Activated naive CD8-positive, alpha-beta T cell treated with anti-CD3 and anti-CD28 coated beads, Interleukin-2, amount 10 ng/mL, durations not matched to agents 7 days and 5 days (primary cell): ENCODE measurements at regions not wholly inside any gene's neighbourhood (a gene's known extent, or its start where the extent isn't known, plus 50 kb on each side); places are given as distances from the start of the nearest gene placed in this dataset.
"Not testable (repeated sequence)": the region's sequence is repeated elsewhere in the genome, so short reads cannot be mapped to it uniquely, and the experiment has no call there.

Source experiments
- ATAC-seq: fragments of 150-1000 bp; cut with Tn5 transposase; one replicate; pipeline ENCODE4 v1.10.0; 2021; ENCODE audit warnings: low read depth, moderate library complexity
- POLR2A ChIA-PET: fragments of 350-600 bp; sonication (Branson Sonifier 250); formaldehyde crosslinking; loops from one replicate; lab custom pipeline; 2021; ENCODE audit warnings: antibody characterized with exemption; lab: Charles Lee
- DNase-seq: peaks from one replicate; pipeline ENCODE4 v3.0.0; 2021
- H3K27ac Mint-ChIP-seq: one replicate; pipeline ENCODE4 v1.8.0; 2022; ENCODE audit warnings: mild to moderate bottlenecking, mixed read lengths
- H3K27me3 Mint-ChIP-seq: one replicate; pipeline ENCODE4 v1.8.0; 2022; ENCODE audit warnings: mild to moderate bottlenecking, moderate library complexity, mixed read lengths
- H3K36me3 Mint-ChIP-seq: one replicate; pipeline ENCODE4 v1.8.0; 2021; ENCODE audit warnings: mild to moderate bottlenecking, mixed read lengths
- H3K4me1 Mint-ChIP-seq: one replicate; pipeline ENCODE4 v1.8.0; 2021; ENCODE audit warnings: mixed read lengths
- H3K4me3 Mint-ChIP-seq: one replicate; pipeline ENCODE4 v1.8.0; 2022; ENCODE audit warnings: mild to moderate bottlenecking, moderate library complexity, mixed read lengths
- H3K9me3 Mint-ChIP-seq: one replicate; pipeline ENCODE4 v1.8.0; 2021; ENCODE audit warnings: mixed read lengths

DNA sequence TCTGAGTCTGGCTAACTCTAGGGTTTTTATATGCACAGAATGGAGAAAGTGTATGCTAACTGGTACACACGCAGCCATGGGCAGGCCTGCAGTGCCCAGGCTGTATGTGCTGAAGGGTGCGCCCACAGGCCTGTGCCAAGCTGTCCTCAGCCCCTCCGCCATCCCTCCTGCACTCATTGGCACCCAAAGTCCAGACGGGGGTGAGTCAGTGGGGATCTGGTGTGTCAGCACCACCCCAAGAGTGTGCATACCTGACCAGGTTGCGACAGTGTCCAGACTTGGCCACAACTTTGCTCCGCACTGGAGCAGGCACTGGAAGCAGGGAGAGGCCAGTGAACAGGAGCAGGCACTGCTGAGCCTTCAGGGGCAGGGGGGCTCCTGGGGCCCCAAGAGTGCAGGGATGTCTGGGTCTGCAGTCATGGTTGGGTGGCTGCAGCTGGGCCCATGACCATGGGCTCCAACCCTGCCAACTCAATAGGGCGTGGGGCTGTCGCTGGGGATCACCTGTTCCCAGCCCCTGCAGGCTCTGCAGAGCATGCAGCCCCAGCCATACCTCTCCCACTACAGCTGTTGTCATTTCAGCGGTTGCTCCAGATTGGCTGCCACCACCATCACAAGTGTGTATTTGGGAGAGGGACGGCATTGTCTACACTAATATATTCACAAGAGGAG, 717.8 kb downstream of the EPHA7 start:
- no peak overlapping the region for H3K27ac Mint-ChIP-seq
- no peaks in the 10 kb centered on the region for H3K27me3 Mint-ChIP-seq
- POLR2A ChIA-PET = no interaction called here
- ATAC-seq = no peak
- H3K4me1 Mint-ChIP-seq = no peaks in the 10 kb centered on the region
- H3K36me3 Mint-ChIP-seq = no peaks in the 10 kb centered on the region
- no peak for DNase-seq
- H3K9me3 Mint-ChIP-seq = no peaks in the 10 kb centered on the region
- no peak overlapping the region for H3K4me3 Mint-ChIP-seq

GRCh38 chr6:92700411-92700810, 718.9 kb downstream of the EPHA7 start:
- H3K27ac Mint-ChIP-seq = no peak overlapping the region
- H3K4me1 Mint-ChIP-seq = no peaks in the 10 kb centered on the region
- H3K4me3 Mint-ChIP-seq = no peak overlapping the region
- ATAC-seq (no peak), DNase-seq (no peak)
- POLR2A ChIA-PET = no interaction called here
- H3K36me3 Mint-ChIP-seq = no peaks in the 10 kb centered on the region
- no peaks in the 10 kb centered on the region for H3K27me3 Mint-ChIP-seq
- no peaks in the 10 kb centered on the region for H3K9me3 Mint-ChIP-seq

DNA sequence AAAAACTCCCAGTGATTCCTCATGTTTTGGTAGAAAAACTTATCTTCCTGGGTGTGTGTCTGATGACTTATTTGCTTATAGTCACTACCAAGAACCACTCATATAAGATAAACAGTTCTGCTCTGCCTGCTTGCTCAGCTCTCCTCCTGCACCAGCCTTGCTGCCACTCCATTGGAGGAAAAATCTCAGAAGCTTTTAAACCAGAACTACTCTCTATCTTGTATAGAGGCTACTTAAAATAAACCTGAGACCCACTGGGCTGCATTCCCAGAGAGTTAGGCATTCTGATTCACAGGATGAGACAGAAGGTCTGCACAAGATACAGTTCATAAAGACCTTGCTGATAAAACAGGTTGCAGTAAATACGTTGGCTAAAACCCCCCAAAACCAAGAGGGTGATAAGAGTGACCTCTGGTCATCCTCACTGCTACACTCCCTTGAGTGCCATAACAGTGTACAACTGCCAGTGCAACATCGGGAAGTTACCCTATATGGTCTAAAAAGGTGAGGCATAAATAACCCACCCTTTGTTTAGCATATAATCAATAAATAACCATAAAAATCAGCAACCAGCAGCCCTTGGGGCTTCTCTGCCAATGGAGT, 728.3 kb downstream of the EPHA7 start:
- no peak overlapping the region for H3K4me3 Mint-ChIP-seq
- H3K27me3 Mint-ChIP-seq = no peaks in the 10 kb centered on the region
- H3K27ac Mint-ChIP-seq = no peak overlapping the region
- no peaks in the 10 kb centered on the region for H3K4me1 Mint-ChIP-seq
- no peaks in the 10 kb centered on the region for H3K36me3 Mint-ChIP-seq
- no peaks in the 10 kb centered on the region for H3K9me3 Mint-ChIP-seq
- POLR2A ChIA-PET = interaction anchor here (0.6 kb wide), 1 partner anchor 23 kb away, joined by 3 read pairs; no protein-coding TSS in a partner anchor
- DNase-seq (no peak), ATAC-seq (no peak)

DNA sequence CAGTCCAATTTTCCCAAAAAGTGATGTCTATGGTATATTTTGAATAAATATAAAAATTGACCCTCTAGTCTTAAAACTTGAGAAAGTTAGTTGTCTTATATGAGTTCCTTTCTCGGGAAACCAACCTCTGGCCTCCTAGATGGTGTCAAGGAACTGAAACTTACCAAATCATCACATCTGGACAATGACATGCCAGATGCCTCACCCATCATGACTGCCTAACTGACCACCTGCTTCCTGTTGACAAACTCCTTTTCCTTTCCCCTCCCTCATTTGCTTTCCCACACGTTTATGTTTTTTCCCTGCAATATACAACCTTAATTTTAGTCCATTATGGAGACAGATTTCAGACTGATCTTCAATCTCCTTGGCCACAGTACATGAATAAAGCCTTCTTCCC, 731.0 kb downstream of the EPHA7 start:
- ATAC-seq (no peak), DNase-seq (no peak)
- Mint-ChIP-seq H3K27me3 (no peaks in the 10 kb centered on the region), H3K4me1 (no peaks in the 10 kb centered on the region), H3K36me3 (no peaks in the 10 kb centered on the region), H3K27ac (no peak overlapping the region), H3K9me3 (no peaks in the 10 kb centered on the region), H3K4me3 (no peak overlapping the region)
- POLR2A ChIA-PET = no interaction called here

GRCh38 chr6:92687278-92687677, 732.1 kb downstream of the EPHA7 start:
- DNase-seq (no peak), ATAC-seq (no peak)
- Mint-ChIP-seq H3K4me3 (no peak overlapping the region), H3K4me1 (no peaks in the 10 kb centered on the region), H3K27me3 (no peaks in the 10 kb centered on the region), H3K27ac (no peak overlapping the region), H3K9me3 (no peaks in the 10 kb centered on the region), H3K36me3 (no peaks in the 10 kb centered on the region)
- POLR2A ChIA-PET = no interaction called here

- Mint-ChIP-seq H3K4me1 (no peaks in the 10 kb centered on the region), H3K27ac (no peak overlapping the region), H3K27me3 (no peaks in the 10 kb centered on the region), H3K9me3 (no peaks in the 10 kb centered on the region), H3K36me3 (no peaks in the 10 kb centered on the region), H3K4me3 (no peak overlapping the region)
- POLR2A ChIA-PET = no interaction called here
- DNase-seq (no peak), ATAC-seq (no peak)
These were observed 735.0 kb downstream of the EPHA7 start for GRCh38 chr6:92684386-92684785.

GRCh38 chr6:92683748-92684147, 735.6 kb downstream of the EPHA7 start:
- DNase-seq (no peak), ATAC-seq (no peak)
- Mint-ChIP-seq H3K36me3 (no peaks in the 10 kb centered on the region), H3K27ac (no peak overlapping the region), H3K9me3 (no peaks in the 10 kb centered on the region), H3K4me1 (no peaks in the 10 kb centered on the region), H3K27me3 (no peaks in the 10 kb centered on the region), H3K4me3 (no peak overlapping the region)
- POLR2A ChIA-PET = no interaction called here

GRCh38 chr6:92682516-92683398, 736.6 kb downstream of the EPHA7 start:
- H3K36me3 Mint-ChIP-seq = no peaks in the 10 kb centered on the region
- no peaks in the 10 kb centered on the region for H3K27me3 Mint-ChIP-seq
- no peak for ATAC-seq
- no peak overlapping the region for H3K27ac Mint-ChIP-seq
- no peaks in the 10 kb centered on the region for H3K4me1 Mint-ChIP-seq
- POLR2A ChIA-PET = no interaction called here
- no peaks in the 10 kb centered on the region for H3K9me3 Mint-ChIP-seq
- no peak for DNase-seq
- no peak overlapping the region for H3K4me3 Mint-ChIP-seq

- Mint-ChIP-seq H3K9me3 (peaks cover 2% of the 10 kb centered on the region), H3K36me3 (no peaks in the 10 kb centered on the region), H3K4me3 (no peak overlapping the region), H3K27ac (no peak overlapping the region), H3K27me3 (no peaks in the 10 kb centered on the region), H3K4me1 (no peaks in the 10 kb centered on the region)
- DNase-seq (no peak), ATAC-seq (no peak)
- POLR2A ChIA-PET = no interaction called here
These were observed 738.0 kb downstream of the EPHA7 start for GRCh38 chr6:92681401-92681800.

DNA sequence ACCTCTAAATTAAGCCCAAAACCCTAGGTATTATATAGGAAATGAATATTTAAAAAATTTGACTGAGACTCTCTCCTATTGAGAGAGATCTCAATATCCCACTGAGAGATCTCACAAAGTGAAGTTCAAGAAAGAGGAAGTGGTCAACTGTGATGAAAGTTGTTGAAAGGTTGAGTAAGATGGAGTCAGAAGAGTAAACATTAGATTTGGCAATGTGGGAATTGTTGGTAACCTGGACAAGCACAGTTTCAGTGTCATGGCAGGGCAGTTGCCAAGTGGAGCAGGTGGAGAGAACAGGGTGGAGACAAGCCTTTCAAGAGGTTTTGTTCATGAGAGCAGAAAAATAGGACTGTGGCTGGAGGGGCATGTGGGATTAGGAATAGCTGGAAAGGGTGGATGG, 747.9 kb downstream of the EPHA7 start:
- DNase-seq, H3K36me3 Mint-ChIP-seq, H3K9me3 Mint-ChIP-seq, ATAC-seq, H3K27ac Mint-ChIP-seq, H3K4me3 Mint-ChIP-seq, H3K27me3 Mint-ChIP-seq, H3K4me1 Mint-ChIP-seq, POLR2A ChIA-PET: not testable (repeated sequence)

DNA sequence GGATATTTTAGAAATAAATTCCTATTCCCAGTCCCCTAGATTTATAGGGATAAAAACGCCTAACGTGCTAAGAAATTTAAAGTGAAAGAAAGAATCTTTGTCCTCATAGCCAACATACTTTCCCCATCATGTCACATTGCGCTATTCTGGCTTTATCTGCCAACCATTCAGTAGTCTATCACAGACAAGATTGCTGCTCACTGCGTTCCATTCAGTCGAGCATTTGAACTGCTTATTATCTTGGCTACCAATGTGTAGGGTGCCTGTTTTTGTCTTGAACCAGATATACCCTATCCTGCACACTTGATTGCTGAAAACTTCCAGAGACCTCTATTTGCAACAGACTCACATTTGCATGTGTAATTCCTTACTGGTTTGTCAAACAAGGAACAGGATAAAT, 751.5 kb downstream of the EPHA7 start:
- POLR2A ChIA-PET = no interaction called here
- H3K9me3 Mint-ChIP-seq = peaks cover 6% of the 10 kb centered on the region
- no peak for DNase-seq
- no peaks in the 10 kb centered on the region for H3K27me3 Mint-ChIP-seq
- no peak overlapping the region for H3K4me3 Mint-ChIP-seq
- H3K27ac Mint-ChIP-seq = no peak overlapping the region
- H3K36me3 Mint-ChIP-seq = no peaks in the 10 kb centered on the region
- ATAC-seq = no peak
- no peaks in the 10 kb centered on the region for H3K4me1 Mint-ChIP-seq

- H3K27me3 Mint-ChIP-seq = no peaks in the 10 kb centered on the region
- ATAC-seq (no peak), DNase-seq (no peak)
- no peaks in the 10 kb centered on the region for H3K36me3 Mint-ChIP-seq
- H3K27ac Mint-ChIP-seq = no peak overlapping the region
- H3K4me1 Mint-ChIP-seq = no peaks in the 10 kb centered on the region
- no peak overlapping the region for H3K4me3 Mint-ChIP-seq
- POLR2A ChIA-PET = no interaction called here
- H3K9me3 Mint-ChIP-seq = no peaks in the 10 kb centered on the region
These were observed 770.8 kb downstream of the EPHA7 start for GRCh38 chr6:92648364-92649086.

DNA sequence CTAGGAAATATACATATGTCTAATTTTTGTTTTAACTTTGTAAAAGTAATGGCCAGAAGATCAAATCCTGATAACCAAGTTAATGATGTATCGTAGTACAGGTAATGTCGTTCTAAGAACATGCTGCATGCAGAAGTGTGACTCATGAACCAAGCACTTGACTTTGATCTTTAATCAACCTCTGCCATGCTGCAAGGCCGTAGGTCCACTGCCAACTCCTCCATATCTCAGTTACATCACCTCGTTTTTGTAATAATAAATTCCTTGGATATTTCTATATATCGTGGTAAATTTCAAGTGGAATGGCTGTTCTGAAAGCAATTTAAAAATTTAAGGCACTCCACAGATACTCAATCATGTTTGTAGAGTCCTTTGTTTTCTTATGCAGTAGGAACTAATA, 771.7 kb downstream of the EPHA7 start:
- no peak for DNase-seq
- ATAC-seq = no peak
- Mint-ChIP-seq H3K4me1 (no peaks in the 10 kb centered on the region), H3K27ac (no peak overlapping the region), H3K27me3 (no peaks in the 10 kb centered on the region), H3K4me3 (no peak overlapping the region), H3K36me3 (no peaks in the 10 kb centered on the region), H3K9me3 (no peaks in the 10 kb centered on the region)
- POLR2A ChIA-PET = no interaction called here
